GM21360 (cell line): ENCODE measurements at regions not wholly inside any gene's neighbourhood (a gene's known extent, or its start where the extent isn't known, plus 50 kb on each side); places are given as distances from the start of the nearest gene placed in this dataset.

Experiments used
- ATAC-seq: cut with Tn5 transposase; IDR thresholded peaks from one replicate; pipeline ENCODE4 v1.9.1; 2021; ENCODE audit warnings: mild to moderate bottlenecking, moderate library complexity; ENCODE audit not compliant: unreplicated experiment

DNA sequence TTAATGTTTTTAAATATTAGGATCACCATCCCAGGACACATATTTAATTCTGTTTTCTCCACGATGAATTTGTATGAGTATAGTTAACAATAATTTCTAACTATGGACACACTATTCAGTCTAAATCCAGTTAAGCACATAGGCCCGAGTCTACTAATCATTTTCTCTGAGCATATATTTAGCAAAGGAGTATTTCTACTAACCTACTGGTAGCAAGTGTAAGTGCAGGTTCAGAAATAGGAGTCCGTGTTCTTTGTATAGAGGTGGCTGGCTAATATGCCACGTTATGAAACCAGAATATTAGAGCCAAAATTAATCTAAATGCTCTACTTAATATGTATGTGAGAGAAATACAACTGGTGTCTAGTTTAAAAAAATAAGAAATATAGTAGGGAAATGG, 416.6 kb upstream of the NXPH2 start:
- ATAC-seq = no peak

DNA sequence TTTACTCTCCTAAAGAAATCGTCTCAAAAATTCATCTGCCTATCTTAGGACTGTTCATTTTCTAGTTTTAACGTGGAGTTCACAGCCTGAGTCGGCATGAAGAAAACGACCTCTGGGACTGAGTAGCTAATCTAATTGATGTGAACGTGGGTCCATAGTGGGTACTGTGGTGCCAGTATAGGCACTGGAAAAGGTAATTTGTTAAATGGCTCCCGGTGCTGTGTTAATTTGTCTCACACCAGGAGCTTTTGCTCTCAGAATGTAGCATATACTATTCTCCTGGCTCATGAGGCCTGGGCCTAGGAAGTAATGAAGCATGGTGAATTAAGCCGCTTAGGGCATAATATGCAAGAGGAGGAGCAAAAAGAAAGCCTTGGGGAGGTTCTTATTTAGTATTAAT, 414.4 kb upstream of the NXPH2 start:
- ATAC-seq = no peak

- no peak for ATAC-seq
Observed at GRCh38 chr2:139177041-139177440, 396.9 kb upstream of the NXPH2 start.

- ATAC-seq = no peak
Observed at GRCh38 chr2:139175510-139175909, 395.3 kb upstream of the NXPH2 start.

DNA sequence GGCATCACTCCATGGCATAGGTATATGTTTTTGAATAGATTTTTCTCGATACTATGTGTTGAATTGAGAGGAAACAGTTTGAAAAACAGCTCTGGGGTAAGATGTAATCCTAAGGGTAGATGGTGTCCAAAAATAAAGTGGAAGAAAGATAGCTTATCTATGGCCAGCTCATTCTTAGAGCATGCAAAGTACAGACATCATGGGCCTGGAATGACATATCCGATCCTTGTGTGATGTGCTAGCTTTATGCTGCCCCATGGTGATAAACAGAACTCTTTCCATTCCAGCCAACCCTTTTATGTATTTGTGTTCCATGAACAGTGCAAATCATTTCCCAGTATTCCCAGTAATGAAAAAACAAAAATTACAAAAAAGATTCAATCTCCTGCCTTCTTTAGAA, 390.2 kb upstream of the NXPH2 start:
- ATAC-seq = no peak

DNA sequence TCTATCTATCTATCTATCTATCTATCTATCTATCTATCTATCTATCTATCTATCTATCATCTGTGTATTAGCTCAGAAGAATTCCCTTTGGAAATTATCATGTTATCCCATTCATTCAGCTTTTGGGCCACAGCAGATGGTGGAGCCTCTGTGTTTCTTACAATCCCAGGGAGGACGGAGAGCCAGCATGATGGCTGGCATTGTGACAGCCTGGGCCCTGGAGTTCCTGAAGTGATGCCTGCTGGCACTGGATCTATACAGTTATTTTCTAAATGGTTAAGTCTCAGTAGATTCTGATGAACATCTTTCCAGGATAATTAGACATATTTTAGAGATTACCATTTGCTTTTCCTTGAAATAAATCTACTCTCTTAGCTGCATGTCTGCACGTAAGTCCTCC, 385.4 kb upstream of the NXPH2 start:
- no peak for ATAC-seq

DNA sequence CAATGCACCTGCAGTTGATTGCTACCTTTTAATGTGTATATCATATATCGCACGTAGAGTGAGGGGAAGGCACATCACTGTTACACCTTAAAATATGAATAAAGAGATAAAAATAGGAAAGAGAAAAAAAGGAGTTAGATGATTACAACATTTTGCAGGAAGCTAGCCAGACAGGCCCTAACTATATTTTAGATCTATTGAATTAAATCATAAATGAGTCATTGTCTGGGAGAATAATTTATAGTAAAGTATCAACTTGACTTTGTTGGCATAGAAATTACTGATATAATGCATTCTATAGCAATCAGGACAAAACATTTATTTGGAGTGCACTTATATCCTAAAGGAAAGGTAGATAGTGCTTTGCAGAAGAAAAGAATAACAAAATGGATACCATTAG, 384.9 kb upstream of the NXPH2 start:
- no peak for ATAC-seq

DNA sequence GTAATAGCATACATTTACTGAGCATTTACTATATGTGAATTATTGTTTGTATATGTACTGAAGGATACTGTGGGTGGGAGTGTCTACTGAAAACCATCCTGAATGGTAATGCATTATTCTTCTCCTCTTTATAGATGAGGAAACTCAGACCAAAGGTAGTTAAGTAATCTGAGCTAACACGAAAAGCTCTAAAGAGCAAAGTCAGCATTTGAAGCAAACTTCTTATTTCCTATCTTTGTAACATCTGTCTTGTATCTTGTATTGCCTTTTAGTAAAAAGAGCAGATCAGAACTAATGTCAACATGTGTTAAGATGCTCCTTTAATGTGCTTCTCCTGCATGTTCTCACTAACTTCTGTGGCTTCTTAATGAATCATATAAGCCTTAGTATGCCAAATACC, 382.8 kb upstream of the NXPH2 start:
- ATAC-seq = no peak

DNA sequence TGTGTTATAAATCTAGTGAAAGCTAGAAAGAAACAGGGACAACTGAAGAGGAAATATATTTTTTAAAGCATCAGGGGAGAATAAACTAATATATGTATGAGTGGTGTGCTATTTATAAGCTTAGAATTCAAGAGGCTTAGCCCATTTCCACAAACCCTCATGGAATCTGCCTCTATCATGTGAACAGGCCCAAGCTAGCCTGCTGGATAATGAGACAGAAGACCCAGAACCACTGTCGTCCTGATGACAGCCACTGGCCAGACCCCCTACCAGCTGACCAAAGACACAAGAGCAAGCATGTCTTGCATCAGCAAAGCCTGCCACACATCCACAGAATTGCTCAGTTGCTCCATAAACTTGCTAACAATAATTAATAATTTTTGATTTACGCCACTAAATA, 382.3 kb upstream of the NXPH2 start:
- no peak for ATAC-seq

DNA sequence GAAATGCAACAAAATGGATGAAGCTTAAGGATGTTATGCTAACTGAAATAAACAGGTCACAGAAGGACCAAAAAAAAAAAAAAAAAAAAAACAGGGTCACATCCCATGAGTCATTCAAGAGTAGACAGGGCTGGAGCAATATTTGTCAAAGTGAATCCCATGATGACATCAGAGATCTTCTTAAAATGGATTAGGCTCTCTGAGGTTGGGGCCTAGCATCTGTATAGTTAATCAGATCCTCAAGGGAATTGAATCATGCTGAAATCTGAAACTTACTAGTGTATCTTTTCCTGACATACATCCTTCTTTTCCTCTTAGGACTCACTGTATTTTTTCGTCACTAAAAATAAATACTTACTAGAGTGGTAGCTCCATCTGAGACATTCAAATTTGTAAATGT, 380.6 kb upstream of the NXPH2 start:
- no peak for ATAC-seq

DNA sequence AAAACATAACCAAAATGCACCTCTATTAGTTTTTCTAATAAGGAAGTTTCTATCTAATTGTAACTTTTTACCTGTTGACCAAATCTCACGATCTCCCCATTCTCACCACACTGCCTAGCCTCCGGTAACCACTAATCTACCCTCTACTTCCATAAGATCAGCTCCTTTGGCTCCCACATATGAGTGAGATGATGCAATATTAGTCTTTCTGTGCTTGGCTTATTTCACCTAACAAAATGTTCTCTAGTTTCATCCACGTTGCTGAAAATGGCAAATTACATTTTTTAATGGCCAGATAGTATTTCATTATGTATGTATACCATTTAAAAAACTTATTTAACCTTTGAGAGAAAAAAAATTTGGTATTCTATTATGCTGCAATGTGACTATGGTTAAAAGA, 379.0 kb upstream of the NXPH2 start:
- no peak for ATAC-seq

GRCh38 chr2:139156730-139157129, 376.5 kb upstream of the NXPH2 start:
- no peak for ATAC-seq

DNA sequence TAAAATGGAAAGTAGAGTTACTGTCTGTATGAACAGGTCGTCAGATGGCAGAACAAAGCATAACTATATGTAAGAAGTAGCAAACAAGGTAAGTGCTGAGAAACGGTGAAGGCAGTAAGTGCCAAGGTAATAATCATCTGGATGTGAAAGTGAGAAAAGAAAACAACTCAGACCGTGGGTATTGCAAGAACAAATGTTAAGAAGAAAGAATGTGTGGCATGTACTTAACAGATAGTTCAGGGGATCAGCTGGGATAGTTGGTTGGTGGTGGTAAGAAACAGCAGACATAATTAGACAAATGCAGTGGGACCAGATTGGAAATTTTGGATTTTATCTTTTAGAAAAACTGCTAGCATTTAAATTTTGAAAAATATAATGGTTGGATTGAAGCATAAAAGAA, 375.8 kb upstream of the NXPH2 start:
- ATAC-seq = no peak

DNA sequence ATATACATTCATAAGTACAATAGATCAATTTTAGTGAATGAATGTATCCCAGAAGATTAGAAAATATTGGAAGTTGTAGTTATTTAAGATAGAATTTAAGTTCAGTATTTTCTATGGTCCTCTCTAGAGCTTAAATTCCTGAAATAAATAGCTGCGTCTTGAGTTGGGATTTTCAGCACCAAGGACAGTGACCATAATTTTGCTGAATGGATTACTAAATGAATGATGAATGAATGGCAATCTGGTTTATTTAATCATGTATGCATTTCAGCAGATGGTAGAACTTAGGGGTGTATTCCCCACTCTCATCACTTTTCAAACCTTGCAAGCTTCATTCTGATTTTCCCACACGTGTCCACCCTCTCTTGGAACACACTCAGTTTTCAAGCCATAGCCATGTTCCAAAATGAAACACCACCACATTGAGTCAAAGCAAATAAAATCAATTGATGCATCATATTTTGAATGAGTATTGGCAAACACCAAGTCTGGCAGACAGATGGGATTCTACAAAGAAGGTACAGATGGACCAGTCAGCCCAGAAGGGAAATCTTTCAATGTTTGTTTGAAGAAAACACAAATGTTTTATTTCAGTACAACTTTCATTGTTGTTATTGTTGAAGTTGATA, 362.2 kb upstream of the NXPH2 start:
- no peak for ATAC-seq

GRCh38 chr2:139124271-139124670, 344.1 kb upstream of the NXPH2 start:
- no peak for ATAC-seq

- ATAC-seq = no peak
Observed at GRCh38 chr2:139123795-139124194, 343.6 kb upstream of the NXPH2 start.

- no peak for ATAC-seq
Observed at GRCh38 chr2:139122711-139123158, 342.5 kb upstream of the NXPH2 start.

- no peak for ATAC-seq
Observed at GRCh38 chr2:139099721-139100120, 319.5 kb upstream of the NXPH2 start.

DNA sequence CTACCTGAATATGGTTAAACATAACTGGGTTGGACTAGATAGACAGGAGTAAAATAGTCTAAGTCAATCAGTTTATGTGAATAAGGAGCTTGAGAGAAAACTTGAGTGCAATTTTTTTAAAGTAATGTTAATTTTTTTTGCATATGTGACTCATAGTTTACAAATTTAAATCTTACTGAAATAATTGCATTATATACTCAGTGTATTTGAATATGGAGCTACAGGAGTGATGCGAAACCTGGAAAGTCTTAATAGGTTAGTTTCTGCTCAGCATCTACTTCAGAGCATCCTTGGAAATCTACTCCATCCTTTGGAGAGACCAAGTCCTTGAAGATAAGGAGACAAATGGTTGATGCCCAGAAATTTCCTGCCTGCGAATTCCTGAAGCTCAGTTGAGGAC, 318.8 kb upstream of the NXPH2 start:
- ATAC-seq = no peak

GRCh38 chr2:139083121-139083520, 302.9 kb upstream of the NXPH2 start:
- no peak for ATAC-seq

DNA sequence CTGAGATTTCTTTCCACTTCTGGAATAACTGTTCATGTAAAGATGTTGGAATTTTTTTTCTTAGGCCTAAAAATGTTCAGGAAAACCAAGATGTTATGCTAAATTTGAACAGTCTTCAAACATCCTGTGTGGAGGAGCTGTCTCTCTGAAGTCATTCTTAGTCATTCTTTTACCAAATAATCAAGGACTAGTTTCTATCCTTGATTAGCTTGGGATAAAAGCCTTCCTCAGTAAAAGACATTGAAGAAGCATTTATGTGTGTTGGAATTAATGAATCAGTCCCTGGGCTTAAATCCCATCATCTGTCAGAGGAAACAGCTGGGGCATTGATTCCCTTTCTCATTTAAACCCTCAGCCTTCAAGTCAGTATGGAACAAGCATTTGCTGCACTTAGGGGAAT, 300.1 kb upstream of the NXPH2 start:
- no peak for ATAC-seq

DNA sequence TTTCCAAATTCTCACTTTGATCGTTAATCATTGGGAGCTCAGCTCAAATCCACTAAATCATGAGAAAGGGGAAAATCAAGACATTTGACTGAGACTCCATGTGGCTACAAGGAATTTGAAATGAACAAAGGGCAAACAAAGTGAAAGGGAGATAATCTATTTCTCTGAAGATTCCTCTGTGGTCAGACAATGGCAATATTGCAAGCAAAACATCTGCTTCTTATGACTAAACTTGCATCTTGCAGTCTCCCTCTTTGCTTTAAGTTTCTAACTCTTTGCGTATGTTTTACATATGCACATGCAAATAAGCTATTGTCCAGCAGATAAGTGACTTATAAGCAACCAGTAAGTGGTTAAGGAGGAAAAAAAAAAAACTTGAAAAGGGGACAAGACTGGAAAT, 299.1 kb upstream of the NXPH2 start:
- ATAC-seq = no peak

GRCh38 chr2:139078376-139078775, 298.2 kb upstream of the NXPH2 start:
- no peak for ATAC-seq
